Thymus (tissue), 11 donors: ENCODE measurements at regions not wholly inside any gene's neighbourhood (a gene's known extent, or its start where the extent isn't known, plus 50 kb on each side); places are given as distances from the start of the nearest gene placed in this dataset.

ENCODE experiments used
- DNase-seq, 9 donors: peaks; one replicate each; pipeline ENCODE4 v3.0.0-alpha.2; 2013; ENCODE audit warnings: low spot score in 9 of 9, low read depth in 6 of 9, missing footprints in 1 of 9
- H3K27ac ChIP-seq, 2 donors: one replicate each; pipeline ENCODE4 v1.5.1; 2013; ENCODE audit warnings: control low read depth in 1 of 2, low read depth in 1 of 2, low read length in 1 of 2, mild to moderate bottlenecking in 1 of 2, moderate library complexity in 1 of 2
- H3K27me3 ChIP-seq, 2 donors: one replicate each; pipeline ENCODE4 v1.5.1; 2013; ENCODE audit warnings: low read length in 1 of 2; ENCODE audit not compliant: control insufficient read depth in 2 of 2, insufficient read depth in 1 of 2
- H3K36me3 ChIP-seq, 2 donors: one replicate each; pipeline ENCODE4 v1.5.1; 2013; ENCODE audit warnings: low read length in 1 of 2, mild to moderate bottlenecking in 1 of 2, moderate library complexity in 1 of 2; ENCODE audit not compliant: control insufficient read depth in 2 of 2, insufficient read depth in 2 of 2
- H3K4me1 ChIP-seq, 2 donors: one replicate each; pipeline ENCODE4 v1.5.1; 2013; ENCODE audit warnings: low read length in 2 of 2; ENCODE audit not compliant: control insufficient read depth in 2 of 2, insufficient read depth in 2 of 2
- H3K4me3 ChIP-seq, 2 donors: one replicate each; pipeline ENCODE4 v1.5.1; 2013; ENCODE audit warnings: low read length in 2 of 2, control low read depth in 1 of 2, mild to moderate bottlenecking in 1 of 2
- H3K9me3 ChIP-seq, 2 donors: one replicate each; pipeline ENCODE4 v1.5.1; 2013; ENCODE audit warnings: low read length in 1 of 2, mild to moderate bottlenecking in 1 of 2; ENCODE audit not compliant: control insufficient read depth in 2 of 2, insufficient read depth in 1 of 2
- WGBS: extraction: QIAGEN DNeasy Blood & Tissue Kit; methylation state at CpG from one replicate; pipeline ENCODE4 v1.1.7; 2013; 5-methylcytosine and 5-hydroxymethylcytosine counted together
- donor health status: healthy.

DNA sequence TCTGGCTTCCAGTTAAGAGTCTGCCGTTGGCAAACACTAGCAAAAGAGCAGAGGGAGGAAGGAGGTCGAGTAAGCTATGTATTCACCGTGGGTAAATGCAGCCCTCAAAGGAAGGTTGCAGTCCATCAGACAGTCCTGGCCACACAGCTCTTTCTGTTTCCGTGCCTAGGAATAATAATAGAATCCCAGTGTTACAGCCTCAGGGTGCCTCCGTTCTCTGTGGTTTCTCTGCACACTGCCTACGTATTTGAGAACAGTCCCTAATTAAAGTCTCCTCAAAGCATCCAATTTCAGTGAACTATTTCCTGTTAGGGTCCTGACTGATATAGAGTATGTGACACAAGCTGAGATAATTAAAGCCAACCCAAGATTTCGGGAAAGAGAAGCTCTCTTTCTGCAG, 176.7 kb downstream of the GPAM start:
- Histone ChIP-seq H3K36me3 (no peaks in the 10 kb centered on the region), H3K27me3 (no peaks in the 10 kb centered on the region), H3K27ac (no peak overlapping the region), H3K4me1 (no peaks in the 10 kb centered on the region), H3K9me3 (no peaks in the 10 kb centered on the region), H3K4me3 (no peak overlapping the region)
- WGBS: 73% methylated on average over 7 of the region's 7 CpGs
- DNase-seq: no peak

DNA sequence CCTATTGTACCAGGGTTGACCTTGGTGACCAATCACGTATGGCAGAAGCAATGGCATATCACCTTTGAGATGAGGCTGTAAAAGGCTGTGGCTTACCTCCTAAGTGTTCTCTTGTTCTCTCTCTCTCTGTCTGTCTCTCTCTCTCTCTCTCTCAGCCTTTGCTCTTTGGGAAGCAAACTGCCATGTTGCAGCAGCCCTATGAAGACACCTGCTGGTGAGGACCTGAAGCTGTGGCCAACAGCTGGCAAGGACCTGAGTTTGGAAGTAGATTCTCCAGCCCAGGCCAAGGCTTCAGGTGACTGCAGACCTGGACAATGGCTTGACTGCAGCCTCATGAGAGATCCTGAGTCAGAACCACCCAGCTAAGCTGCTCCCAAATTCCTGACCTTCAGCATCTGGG, 161.4 kb downstream of the GPAM start:
- H3K27ac ChIP-seq: no peak overlapping the region
- no peaks in the 10 kb centered on the region for H3K36me3 ChIP-seq
- DNase-seq: no peak
- no peaks in the 10 kb centered on the region for H3K4me1 ChIP-seq
- no peaks in the 10 kb centered on the region for H3K9me3 ChIP-seq
- WGBS: 78% methylated on average over 1 of the region's 1 CpG
- no peaks in the 10 kb centered on the region for H3K27me3 ChIP-seq
- H3K4me3 ChIP-seq: no peak overlapping the region

DNA sequence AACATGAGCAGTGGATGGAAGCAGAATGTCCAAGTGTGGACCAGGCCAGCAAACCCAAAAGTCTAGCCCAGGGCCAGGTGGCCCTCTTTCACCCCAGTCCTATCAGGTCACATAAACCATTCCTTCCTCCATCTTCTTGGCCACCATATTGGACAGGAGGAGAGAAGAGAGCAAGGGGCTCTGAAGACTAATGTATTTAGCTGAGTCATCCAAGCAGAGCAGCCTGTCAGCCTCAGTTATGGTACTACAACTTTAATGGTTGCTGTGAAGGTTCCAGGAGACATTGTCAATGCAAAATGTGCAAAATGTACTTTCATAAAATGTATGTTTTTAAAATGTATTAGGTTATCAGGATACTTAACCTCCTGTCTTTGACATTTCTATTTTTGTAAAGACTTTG, 159.5 kb downstream of the GPAM start:
- DNase-seq: no peak
- H3K27me3 ChIP-seq: no peaks in the 10 kb centered on the region
- no peak overlapping the region for H3K27ac ChIP-seq
- H3K4me1 ChIP-seq: no peaks in the 10 kb centered on the region
- no peaks in the 10 kb centered on the region for H3K36me3 ChIP-seq
- no peak overlapping the region for H3K4me3 ChIP-seq
- H3K9me3 ChIP-seq: no peaks in the 10 kb centered on the region

DNA sequence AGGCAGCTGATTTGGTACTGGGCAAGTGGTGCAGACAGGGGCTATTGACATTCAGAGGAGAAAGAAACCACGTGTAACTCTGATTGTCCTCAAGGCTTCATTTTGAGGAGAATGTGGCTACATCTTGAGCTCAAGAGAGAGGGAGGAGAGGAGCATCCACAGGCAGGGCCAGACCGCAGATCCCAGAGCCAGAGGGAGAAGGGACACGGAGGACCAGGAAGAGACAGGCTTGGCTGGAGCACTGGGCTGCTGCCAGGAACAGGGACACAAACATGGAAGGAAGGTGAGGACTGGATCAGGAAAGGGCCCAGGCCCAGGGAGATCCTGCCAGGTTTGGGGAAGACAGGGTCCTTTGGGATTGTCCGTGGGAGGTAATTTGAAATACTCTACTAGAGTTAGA, 158.3 kb downstream of the GPAM start:
- H3K27ac ChIP-seq: no peak overlapping the region
- no peak overlapping the region for H3K4me3 ChIP-seq
- H3K36me3 ChIP-seq: no peaks in the 10 kb centered on the region
- no peak for DNase-seq
- 86% methylated on average over 4 of the region's 4 CpGs for WGBS
- H3K4me1 ChIP-seq: no peaks in the 10 kb centered on the region
- H3K27me3 ChIP-seq: no peaks in the 10 kb centered on the region
- H3K9me3 ChIP-seq: no peaks in the 10 kb centered on the region

DNA sequence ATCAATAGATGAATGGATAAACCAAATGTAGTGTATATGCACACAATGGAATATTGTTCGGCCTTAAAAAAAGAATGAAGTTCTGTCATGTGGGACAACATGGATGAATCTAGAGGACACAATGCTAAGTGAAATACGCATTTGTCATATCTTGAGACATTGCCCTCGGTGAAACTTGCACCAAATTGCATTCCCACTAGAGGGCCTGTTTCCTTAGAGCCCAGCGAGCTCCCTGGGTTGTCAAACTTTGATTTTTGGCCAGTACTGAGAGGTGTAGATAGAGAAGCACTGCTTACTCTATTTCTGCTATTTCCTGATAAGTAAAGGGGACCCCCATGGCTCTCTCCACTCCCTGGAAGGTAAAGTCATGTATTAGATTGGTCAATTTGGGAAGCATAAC, 157.1 kb downstream of the GPAM start:
- H3K27me3 ChIP-seq: no peaks in the 10 kb centered on the region
- no peak for DNase-seq

DNA sequence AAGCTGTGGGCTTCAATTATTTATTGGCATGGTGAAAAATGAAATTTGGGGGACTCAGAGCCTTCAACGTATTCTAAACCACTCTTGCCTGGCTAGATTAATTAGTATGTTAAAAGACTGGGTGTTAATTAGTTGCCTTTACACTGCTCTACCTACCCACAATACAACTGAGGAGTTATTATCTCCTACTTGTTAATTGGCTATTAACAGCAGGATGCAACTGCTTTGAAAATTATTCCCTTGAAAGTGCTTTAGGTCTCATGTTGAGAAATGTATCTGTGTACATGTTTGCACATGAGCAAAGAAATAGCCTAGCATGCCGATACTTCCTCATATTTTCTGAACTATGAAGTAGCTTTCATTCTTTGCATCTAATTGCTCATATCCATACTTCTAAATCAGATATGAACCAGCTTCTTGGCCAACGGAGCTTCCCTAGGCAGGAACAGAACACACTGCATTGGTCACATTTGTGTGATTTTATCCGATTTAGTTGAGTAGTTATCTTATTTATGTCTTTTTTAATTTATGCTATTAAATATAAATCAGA, 155.8 kb downstream of the GPAM start:
- 84% methylated on average over 4 of the region's 4 CpGs for WGBS
- no peak for DNase-seq
- Histone ChIP-seq H3K27me3 (no peaks in the 10 kb centered on the region), H3K4me1 (no peaks in the 10 kb centered on the region), H3K36me3 (no peaks in the 10 kb centered on the region), H3K27ac (no peak overlapping the region), H3K4me3 (no peak overlapping the region), H3K9me3 (no peaks in the 10 kb centered on the region)

More for the DNA sequence above, 157.1 kb downstream of the GPAM start:
- no peaks in the 10 kb centered on the region for H3K4me1 ChIP-seq
- H3K9me3 ChIP-seq: no peaks in the 10 kb centered on the region
- no peaks in the 10 kb centered on the region for H3K36me3 ChIP-seq
- 70% methylated on average over 4 of the region's 4 CpGs for WGBS
- H3K4me3 ChIP-seq: no peak overlapping the region
- H3K27ac ChIP-seq: no peak overlapping the region

DNA sequence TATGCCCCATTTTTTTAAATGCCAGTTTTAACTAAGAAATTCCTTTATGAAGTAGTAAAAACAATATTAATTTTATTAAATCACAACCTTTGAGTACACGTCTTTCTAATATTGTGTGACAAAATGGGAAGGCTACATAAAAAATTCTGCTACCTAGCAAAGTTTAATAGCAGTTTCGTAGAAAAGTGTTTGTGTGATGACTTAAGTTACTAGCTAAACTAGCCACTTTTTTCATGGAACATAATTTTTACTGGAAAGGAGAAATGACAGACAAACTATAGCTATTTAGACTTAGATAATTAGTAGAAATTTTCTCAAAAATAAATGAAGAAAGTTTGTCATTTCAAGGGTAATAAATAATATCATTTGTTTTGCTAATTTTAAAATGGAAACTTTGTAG, 153.1 kb downstream of the GPAM start:
- WGBS: 93% methylated on average over 2 of the region's 2 CpGs
- DNase-seq: no peak
- H3K9me3 ChIP-seq: no peaks in the 10 kb centered on the region

DNA sequence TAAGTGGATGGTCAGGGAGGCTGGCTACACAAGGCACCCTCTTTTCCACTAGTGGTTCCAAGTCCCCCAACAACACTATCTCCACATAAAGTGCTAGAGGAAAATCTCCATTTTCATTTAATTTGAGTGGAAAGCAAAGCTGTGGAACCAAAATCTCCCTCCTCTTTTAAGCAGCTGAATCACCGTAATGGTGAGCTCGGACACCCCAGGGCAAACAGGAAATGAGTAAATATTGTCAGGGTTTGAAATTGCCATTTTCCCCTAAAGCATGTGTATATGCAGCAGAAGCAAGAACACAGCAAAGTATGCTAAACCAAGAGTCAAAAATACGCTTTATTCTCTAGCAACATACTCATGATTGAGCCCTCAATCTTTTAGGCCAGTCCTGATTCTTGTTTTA, 143.7 kb downstream of the GPAM start:
- peaks cover 0 to 3% of the 10 kb centered on the region in 2 donors for H3K9me3 ChIP-seq
- WGBS: 94% methylated on average over 3 of the region's 3 CpGs
- H3K27ac ChIP-seq: no peak overlapping the region
- no peak for DNase-seq
- no peaks in the 10 kb centered on the region for H3K27me3 ChIP-seq
- no peaks in the 10 kb centered on the region for H3K36me3 ChIP-seq
- no peaks in the 10 kb centered on the region for H3K4me1 ChIP-seq
- H3K4me3 ChIP-seq: no peak overlapping the region

More for the DNA sequence above, 153.1 kb downstream of the GPAM start:
- Histone ChIP-seq H3K4me1 (no peaks in the 10 kb centered on the region), H3K4me3 (no peak overlapping the region), H3K27ac (no peak overlapping the region), H3K27me3 (no peaks in the 10 kb centered on the region), H3K36me3 (no peaks in the 10 kb centered on the region)

DNA sequence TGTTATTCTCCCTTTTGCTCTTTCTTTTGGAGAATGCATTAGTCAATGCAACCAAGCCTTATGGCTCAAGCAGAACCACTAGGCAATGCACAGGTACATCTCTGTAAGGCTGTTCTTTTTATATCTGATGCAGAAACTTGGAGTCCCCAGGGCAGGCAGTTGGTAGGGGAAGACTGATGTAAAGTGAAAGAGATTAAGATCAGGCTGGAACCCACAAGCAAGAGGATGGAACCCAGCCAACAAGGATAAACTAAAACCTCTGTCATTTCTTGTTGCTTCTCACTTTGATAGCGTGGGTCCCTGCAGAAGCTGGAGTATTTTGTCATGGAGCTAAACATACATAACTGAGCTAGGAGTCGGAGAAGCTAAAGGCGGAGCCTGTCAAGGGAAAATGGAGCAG, 142.9 kb downstream of the GPAM start:
- Histone ChIP-seq H3K4me3 (no peak overlapping the region), H3K36me3 (no peaks in the 10 kb centered on the region), H3K27ac (no peak overlapping the region), H3K9me3 (peaks cover 0 to 3% of the 10 kb centered on the region in 2 donors), H3K27me3 (no peaks in the 10 kb centered on the region), H3K4me1 (no peaks in the 10 kb centered on the region)
- 86% methylated on average over 3 of the region's 3 CpGs for WGBS
- DNase-seq: no peak

DNA sequence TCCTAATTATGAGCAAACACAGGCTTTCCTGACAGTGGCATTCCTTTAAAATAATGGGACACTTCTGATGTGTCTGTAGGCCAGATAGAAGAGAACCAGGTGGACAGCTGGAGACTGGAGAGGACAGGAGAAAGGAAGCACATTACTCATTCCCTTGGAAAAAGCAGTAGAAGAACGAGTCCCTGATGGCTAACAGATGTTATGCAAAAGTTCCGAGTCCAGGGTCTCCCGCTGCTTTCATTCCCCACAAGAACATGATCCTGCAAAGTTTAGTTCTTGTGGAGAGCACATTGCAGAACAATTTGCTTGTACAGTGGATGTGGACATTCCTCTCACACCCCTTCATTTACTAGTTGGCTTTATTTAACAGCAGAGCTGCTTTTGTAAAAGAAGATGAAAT, 137.6 kb downstream of the GPAM start:
- Histone ChIP-seq H3K27ac (no peak overlapping the region), H3K4me1 (no peaks in the 10 kb centered on the region), H3K4me3 (no peak overlapping the region), H3K9me3 (no peaks in the 10 kb centered on the region), H3K36me3 (no peaks in the 10 kb centered on the region), H3K27me3 (no peaks in the 10 kb centered on the region)
- DNase-seq: no peak
- 86% methylated on average over 3 of the region's 3 CpGs for WGBS
